HepG2 (cell line): ENCODE measurements at regions not wholly inside any gene's neighbourhood (a gene's known extent, or its start where the extent isn't known, plus 50 kb on each side); places are given as distances from the start of the nearest gene placed in this dataset.
A peak's percentile ranks its signal among the peaks of the same experiment; 100 is the strongest.

Experiments
- ATAC-seq: fragments of 200-7000 bp; cut with Tn5 transposase; 3 replicates; pipeline ENCODE4 v1.9.1; 2020; ENCODE audit warnings: mild to moderate bottlenecking, moderate library complexity
- BruUV-seq: library from RNA; stranded (reverse); fragments of 400-500 nt; replicated peaks from 2 replicates; lab custom pipeline; 2021; lab: Mats Ljungman, UMichigan
- CTCF ChIA-PET: fragments of 300-600 bp; formaldehyde crosslinking; extraction: SDS; loops from one replicate; lab custom pipeline; 2021; ENCODE audit warnings: low total read pairs, inconsistent platforms, low intra/inter-chr PET ratio; lab: Yijun Ruan, JAX
- POLR2A ChIA-PET: fragments of 350-600 bp; sonication (Branson Sonifier 250); formaldehyde crosslinking; loops from one replicate; lab custom pipeline; 2020; ENCODE audit warnings: antibody characterized with exemption, inconsistent platforms; lab: Yijun Ruan, JAX
- DNase-seq: peaks from one replicate; pipeline ENCODE4 v3.0.0-alpha.2; 2015; ENCODE audit warnings: low spot score
- FAIRE-seq: peaks from 3 replicates; lab custom pipeline; 2011; peaks lifted over from hg19 to GRCh38; lab: Jason Lieb, UNC
- H2AFZ ChIP-seq: one replicate; pipeline ENCODE4 v1.6.1; 2011; ENCODE audit warnings: low read length, inconsistent platforms
- H3K27ac ChIP-seq: fragments of 300-600 bp; 3 replicates; pipeline ENCODE4 v1.8.0; 2011; ENCODE audit warnings: mixed run types, mild to moderate bottlenecking, mixed read lengths, low read length, inconsistent platforms; ENCODE audit not compliant: insufficient read depth; ENCODE audit errors: extremely low read length
- H3K27me3 ChIP-seq, 2 experiments: fragments of 200-600 bp in 1 of 2; 2 replicates in 1 of 2; 3 replicates in 1 of 2; pipeline versions ENCODE4 v1.6.0 to v1.8.0; 2011; ENCODE audit warnings: low read length in 2 of 2, mild to moderate bottlenecking in 2 of 2, moderate library complexity in 2 of 2, inconsistent platforms in 1 of 2; ENCODE audit not compliant: insufficient read depth in 2 of 2, control insufficient read depth in 1 of 2
- H3K36me3 ChIP-seq, 2 experiments: fragments of 200-600 bp in 1 of 2; replicated peaks in 1 of 2; 2 replicates in 1 of 2; 3 replicates in 1 of 2; pipeline versions ENCODE4 v1.5.1 to v1.8.0; 2011; ENCODE audit warnings: low read length in 2 of 2, inconsistent platforms in 1 of 2; ENCODE audit not compliant: insufficient read depth in 2 of 2, control insufficient read depth in 1 of 2
- H3K4me1 ChIP-seq: 2 replicates; pipeline ENCODE4 v1.5.1; 2012; ENCODE audit warnings: low read length, inconsistent platforms; ENCODE audit not compliant: insufficient read depth
- H3K4me2 ChIP-seq: 2 replicates; pipeline ENCODE4 v1.6.0; 2011; ENCODE audit warnings: low read depth, low read length, inconsistent platforms
- H3K4me3 ChIP-seq, 3 experiments: fragments of 200-600 bp in 1 of 3; sonication (generic), shearing (Covaris generic) in 1 of 3; replicated peaks in 1 of 3; 2 replicates each; pipeline ENCODE4 v1.5.1; 2011 to 2016; ENCODE audit warnings: low read length in 3 of 3, inconsistent platforms in 2 of 3, low read depth in 2 of 3, mild to moderate bottlenecking in 2 of 3, control low read depth in 1 of 3, mixed read lengths in 1 of 3; ENCODE audit not compliant: insufficient read depth in 1 of 3
- H3K79me2 ChIP-seq: one replicate; pipeline ENCODE4 v1.6.1; 2011; ENCODE audit warnings: low read length, inconsistent platforms; ENCODE audit not compliant: insufficient read depth
- H3K9ac ChIP-seq: 2 replicates; pipeline ENCODE4 v1.6.0; 2011; ENCODE audit warnings: mild to moderate bottlenecking, low read depth, low read length, inconsistent platforms; ENCODE audit not compliant: insufficient read depth
- H3K9me3 ChIP-seq: 2 replicates; pipeline ENCODE4 v1.5.1; 2012; ENCODE audit warnings: mild to moderate bottlenecking, low read length
- H4K20me1 ChIP-seq: 2 replicates; pipeline ENCODE4 v1.6.0; 2011; ENCODE audit warnings: inconsistent platforms, mild to moderate bottlenecking, low read length, moderate library complexity; ENCODE audit not compliant: insufficient read depth
- BRCA1 ChIP-seq: sonication (generic); formaldehyde crosslinking; IDR thresholded peaks from 2 replicates; pipeline ENCODE4 v1.4.0; 2020; ENCODE audit warnings: missing genetic modification reagents
- CEBPB ChIP-seq: IDR thresholded peaks from 2 replicates; pipeline ENCODE4 v1.6.1; 2011; ENCODE audit warnings: low read depth, low read length, improper control_type of control experiment, borderline replicate concordance
- GABPB1 ChIP-seq: IDR thresholded peaks from 2 replicates; pipeline ENCODE4 v1.6.1; 2016; ENCODE audit warnings: mild to moderate bottlenecking, missing genetic modification reagents, moderate library complexity, missing compliant biosample characterization
- MAFF ChIP-seq: IDR thresholded peaks from 2 replicates; pipeline ENCODE4 v1.6.1; 2011; ENCODE audit warnings: low read depth, low read length, improper control_type of control experiment
- MAFK ChIP-seq, 2 experiments: IDR thresholded peaks in 1 of 2; conservative IDR thresholded peaks in 1 of 2; 2 replicates each; pipeline ENCODE4 v1.6.1; 2011; ENCODE audit warnings: improper control_type of control experiment in 2 of 2, low read length in 2 of 2
- SP5 ChIP-seq: IDR thresholded peaks from 2 replicates; pipeline ENCODE4 v1.6.1; 2016; ENCODE audit warnings: low read depth, borderline replicate concordance
- ZBTB44 ChIP-seq: sonication (generic); formaldehyde crosslinking; IDR thresholded peaks from 2 replicates; pipeline ENCODE4 v1.4.0; 2020; ENCODE audit warnings: missing genetic modification reagents
- ZIK1 ChIP-seq: sonication (generic); formaldehyde crosslinking; IDR thresholded peaks from 2 replicates; pipeline ENCODE4 v1.5.0; 2020; ENCODE audit warnings: mild to moderate bottlenecking, low read depth, missing genetic modification reagents, borderline replicate concordance
- ZNF225 ChIP-seq: sonication (generic); formaldehyde crosslinking; IDR thresholded peaks from 2 replicates; pipeline ENCODE4 v1.4.0; 2020; ENCODE audit warnings: mild to moderate bottlenecking, missing genetic modification reagents
- ZNF256 ChIP-seq: sonication (generic); formaldehyde crosslinking; conservative IDR thresholded peaks from 2 replicates; pipeline ENCODE4 v1.4.0; 2020; ENCODE audit warnings: missing genetic modification reagents
- WGBS: methylation state at CpG from one replicate; pipeline ENCODE4 v1.1.6; 2017; ENCODE audit warnings: low lambda C conversion rate; 5-methylcytosine and 5-hydroxymethylcytosine counted together
- in situ Hi-C: cut with HindIII; loops from 2 replicates; pipeline ENCODE4 v1.10.0; 2017; ENCODE audit warnings: low pct_unique_long_range_greater_than_20kb; ENCODE audit not compliant: extremely low pct_ligation_motif_present
- intact Hi-C: fragments of 100-400 bp; cut with micrococcal nuclease; formaldehyde crosslinking; loops from one replicate; pipeline ENCODE4 v1.10.0; 2022; ENCODE audit not compliant: unreplicated experiment

GRCh38 chr10:8247191-8247590 lies 192.7 kb downstream of the GATA3 start (continued):
- TF ChIP-seq ZBTB44 (CRISPR knock-in tag) = no peak
- TF ChIP-seq, all 625 proteins: peak for 0

DNA sequence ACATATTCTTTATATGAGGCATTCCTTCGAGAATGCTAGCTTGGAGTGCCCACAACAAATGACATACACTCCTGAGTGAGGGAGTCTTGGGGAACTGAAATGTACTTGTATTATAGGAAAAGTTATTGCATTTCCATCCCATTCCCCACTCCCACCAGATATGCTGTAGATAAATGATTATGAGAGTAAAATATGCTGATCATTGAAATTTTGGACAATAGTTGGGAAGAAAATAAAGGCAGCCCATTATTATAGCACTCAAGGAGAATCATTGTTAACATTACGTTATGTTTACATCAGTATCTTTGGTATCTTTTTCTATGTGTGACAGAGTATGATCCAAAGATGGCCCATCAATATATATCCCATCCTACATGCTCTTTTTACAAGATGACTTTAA lies 194.4 kb downstream of the GATA3 start:
- no peak overlapping the region for H3K27ac ChIP-seq
- H3K9ac ChIP-seq = no peak overlapping the region
- no peak for TF ChIP-seq ZIK1 (CRISPR knock-in tag)
- TF ChIP-seq MAFF = peak; percentile 64
- peak; percentile 65 to 67 for TF ChIP-seq MAFK (conservative IDR thresholded peaks at IDR 0.05 in 1 of 2, IDR thresholded peaks at IDR 0.05 in 1 of 2; ENCODE audit: low read length in 2 of 2)
- no peaks in the 10 kb centered on the region for H3K9me3 ChIP-seq
- intact Hi-C loops (no loop called here), in situ Hi-C loops (no loop called here)
- no peak overlapping the region for H3K4me2 ChIP-seq
- no peaks in the 10 kb centered on the region; a peak in 1 of 5 replicates for H3K27me3 ChIP-seq
- H3K79me2 ChIP-seq = no peaks in the 10 kb centered on the region
- ChIA-PET POLR2A (no interaction called here), CTCF (no interaction called here)
- no peak overlapping the region for H3K4me3 ChIP-seq
- BruUV-seq = no TSS peak
- FAIRE-seq = no peak
- no peaks in the 10 kb centered on the region for H3K36me3 ChIP-seq
- 5% methylated on average over 2 of the region's 2 CpGs for WGBS
- no peaks in the 10 kb centered on the region for H3K4me1 ChIP-seq
- no peaks in the 10 kb centered on the region for H4K20me1 ChIP-seq
- DNase-seq = no peak
- ATAC-seq = no peak
- H2AFZ ChIP-seq = no peak overlapping the region

- Histone ChIP-seq H3K4me1 (no peaks in the 10 kb centered on the region), H4K20me1 (no peaks in the 10 kb centered on the region), H3K36me3 (no peaks in the 10 kb centered on the region), H3K4me3 (no peak overlapping the region), H3K27me3 (no peaks in the 10 kb centered on the region), H3K27ac (no peak overlapping the region), H2AFZ (no peak overlapping the region), H3K79me2 (no peaks in the 10 kb centered on the region), H3K4me2 (no peak overlapping the region), H3K9ac (no peak overlapping the region), H3K9me3 (no peaks in the 10 kb centered on the region)
- TF ChIP-seq BRCA1 (CRISPR knock-in tag) = no peak
- no peak for TF ChIP-seq GABPB1
- TF ChIP-seq CEBPB = no peak
- no peak for TF ChIP-seq ZNF256
- TF ChIP-seq ZNF225 = no peak
- TF ChIP-seq SP5 (CRISPR knock-in tag) = no peak
- in situ Hi-C loops (no loop called here), intact Hi-C loops (no loop called here)
- FAIRE-seq = no peak
- ChIA-PET POLR2A (no interaction called here), CTCF (no interaction called here)
- no peak for ATAC-seq
- no TSS peak for BruUV-seq
- WGBS = 0% methylated on average over 1 of the region's 1 CpG
- DNase-seq = no peak
Measured at GRCh38 chr10:8254350-8254749, 199.9 kb downstream of the GATA3 start.
